Lower leg skin (tissue), 4 donors: ENCODE measurements at regions not wholly inside any gene's neighbourhood (a gene's known extent, or its start where the extent isn't known, plus 50 kb on each side); places are given as distances from the start of the nearest gene placed in this dataset.

Source experiments
- DNase-seq, 2 donors: peaks; one replicate each; pipeline ENCODE4 v3.0.0-alpha.2; 2019; ENCODE audit warnings: low spot score in 2 of 2
- H3K4me3 ChIP-seq: fragments of 200-600 bp; sonication (generic); 2 replicates; pipeline ENCODE4 v1.5.1; 2017; ENCODE audit warnings: mild to moderate bottlenecking, low read depth; ENCODE audit not compliant: poor library complexity, severe bottlenecking
- CTCF ChIP-seq, 3 donors: fragments of 450-650 bp; IDR thresholded peaks; one replicate each; pipeline ENCODE4 v1.5.1; 2016; ENCODE audit warnings: antibody characterized with exemption in 3 of 3, mild to moderate bottlenecking in 3 of 3, moderate library complexity in 2 of 3
- POLR2A ChIP-seq, 2 donors: fragments of 450-650 bp; IDR thresholded peaks; one replicate each; pipeline ENCODE4 v1.6.1; 2016 to 2017; ENCODE audit warnings: antibody characterized with exemption in 2 of 2, mild to moderate bottlenecking in 1 of 2, moderate library complexity in 1 of 2
- WGBS, 2 donors: methylation state at CpG; one replicate each; pipeline ENCODE4 v1.1.5; 2018; 5-methylcytosine and 5-hydroxymethylcytosine counted together
- intact Hi-C: fragments of 100-400 bp; cut with DNase I; formaldehyde crosslinking; loops from one replicate; pipeline ENCODE4 v1.15.0; 2023; ENCODE audit warnings: low total_unique reads

GRCh38 chr5:147061431-147061830 lies 173.4 kb upstream of the STK32A start:
- 61 to 71% methylated on average over 4 of the region's 4 CpGs for WGBS, 2 donors
- no peak for TF ChIP-seq CTCF (IDR thresholded peaks at IDR 0.05)
- TF ChIP-seq POLR2A (IDR thresholded peaks at IDR 0.05) = no peak
- no peak for DNase-seq
- intact Hi-C loops = no loop called here
- no peak overlapping the region for H3K4me3 ChIP-seq

GRCh38 chr5:147062427-147062826 lies 172.4 kb upstream of the STK32A start:
- no peak for DNase-seq
- 60 to 82% methylated on average over 4 of the region's 4 CpGs for WGBS, 2 donors
- no peak for TF ChIP-seq CTCF (IDR thresholded peaks at IDR 0.05)
- no peak for TF ChIP-seq POLR2A (IDR thresholded peaks at IDR 0.05)
- intact Hi-C loops = no loop called here
- no peak overlapping the region for H3K4me3 ChIP-seq

- intact Hi-C loops = no loop called here
- H3K4me3 ChIP-seq = no peak overlapping the region
- TF ChIP-seq POLR2A (IDR thresholded peaks at IDR 0.05) = no peak
- TF ChIP-seq CTCF (IDR thresholded peaks at IDR 0.05) = no peak
- DNase-seq = no peak
- 56 to 71% methylated on average over 2 of the region's 2 CpGs for WGBS, 2 donors
These were observed 170.9 kb upstream of the STK32A start for GRCh38 chr5:147063943-147064342.

- TF ChIP-seq CTCF (IDR thresholded peaks at IDR 0.05) = no peak
- no peak for TF ChIP-seq POLR2A (IDR thresholded peaks at IDR 0.05)
- intact Hi-C loops = no loop called here
- H3K4me3 ChIP-seq = no peak overlapping the region
- no peak for DNase-seq
- WGBS, 2 donors = 78 to 85% methylated on average over 1 of the region's 1 CpG
These were observed 169.8 kb upstream of the STK32A start for GRCh38 chr5:147065071-147065470.

GRCh38 chr5:147068998-147069397 lies 165.8 kb upstream of the STK32A start:
- intact Hi-C loops = no loop called here
- 85 to 91% methylated on average over 4 of the region's 4 CpGs for WGBS, 2 donors
- TF ChIP-seq POLR2A (IDR thresholded peaks at IDR 0.05) = no peak
- no peak for TF ChIP-seq CTCF (IDR thresholded peaks at IDR 0.05)

GRCh38 chr5:147072622-147073021 lies 162.2 kb upstream of the STK32A start:
- no peak overlapping the region for H3K4me3 ChIP-seq
- intact Hi-C loops = no loop called here
- no peak for DNase-seq
- 38 to 43% methylated on average over 2 of the region's 2 CpGs for WGBS, 2 donors
- TF ChIP-seq CTCF (IDR thresholded peaks at IDR 0.05) (no peak), POLR2A (IDR thresholded peaks at IDR 0.05) (no peak)

More at GRCh38 chr5:147068998-147069397, 165.8 kb upstream of the STK32A start:
- no peak overlapping the region for H3K4me3 ChIP-seq
- no peak for DNase-seq
